ENCODE measurements at regions not wholly inside any gene's neighbourhood (a gene's known extent, or its start where the extent isn't known, plus 50 kb on each side); places are given as distances from the start of the nearest gene placed in this dataset.

- TF ChIP-seq, protein P1, sequence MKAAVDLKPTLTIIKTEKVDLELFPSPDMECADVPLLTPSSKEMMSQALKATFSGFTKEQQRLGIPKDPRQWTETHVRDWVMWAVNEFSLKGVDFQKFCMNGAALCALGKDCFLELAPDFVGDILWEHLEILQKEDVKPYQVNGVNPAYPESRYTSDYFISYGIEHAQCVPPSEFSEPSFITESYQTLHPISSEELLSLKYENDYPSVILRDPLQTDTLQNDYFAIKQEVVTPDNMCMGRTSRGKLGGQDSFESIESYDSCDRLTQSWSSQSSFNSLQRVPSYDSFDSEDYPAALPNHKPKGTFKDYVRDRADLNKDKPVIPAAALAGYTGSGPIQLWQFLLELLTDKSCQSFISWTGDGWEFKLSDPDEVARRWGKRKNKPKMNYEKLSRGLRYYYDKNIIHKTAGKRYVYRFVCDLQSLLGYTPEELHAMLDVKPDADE (IDR thresholded peaks at IDR 0.05): no peak
- TF ChIP-seq ZNF331 (CRISPR knock-in tag; IDR thresholded peaks at IDR 0.05; ENCODE audit: low read depth) (no peak), REST (IDR thresholded peaks at IDR 0.05; ENCODE audit: unreplicated experiment) (no peak), CTCF (conservative IDR thresholded peaks at IDR 0.05; ENCODE audit: low read depth in 2 of 2) (no peak), JUNB (IDR thresholded peaks at IDR 0.05; ENCODE audit: unreplicated experiment) (no peak), ZNF114 (CRISPR knock-in tag; IDR thresholded peaks at IDR 0.05) (no peak), POLR2AphosphoS5 (IDR thresholded peaks at IDR 0.05; ENCODE audit: low read depth) (no peak), CREB1 (CRISPR knock-in tag; IDR thresholded peaks at IDR 0.05; ENCODE audit: low read depth) (no peak), ZNF462 (CRISPR knock-in tag; IDR thresholded peaks at IDR 0.05) (no peak)
- no peak overlapping the region for H3K27ac Mint-ChIP-seq
- no peaks in the 10 kb centered on the region for H3K27me3 Mint-ChIP-seq (ENCODE audit: insufficient read depth, low read depth, poor library complexity)
- H3K9me2 ChIP-seq (ENCODE audit: insufficient read depth): no peaks in the 10 kb centered on the region
- no peaks in the 10 kb centered on the region for H3K36me3 Mint-ChIP-seq (ENCODE audit: low read depth)
- peaks cover 10% of the 10 kb centered on the region for H3K4me1 ChIP-seq (ENCODE audit: insufficient read depth)
- H3K79me2 ChIP-seq (replicated peaks; ENCODE audit: insufficient read depth): no peaks in the 10 kb centered on the region
- no peak overlapping the region for H3K4me3 Mint-ChIP-seq
- no peak overlapping the region for H3K27ac ChIP-seq (ENCODE audit: low read depth)
- no peaks in the 10 kb centered on the region for H4K20me1 ChIP-seq (replicated peaks; ENCODE audit: insufficient read depth)
- H3K4me1 Mint-ChIP-seq: peaks cover 15% of the 10 kb centered on the region
- H3F3A ChIP-seq (replicated peaks; ENCODE audit: low read depth): no peaks in the 10 kb centered on the region
- H3K4me2 ChIP-seq: peak overlapping the region; percentile 23; the same call in 1 of the 2 replicates
- no peak overlapping the region for H3K4me3 ChIP-seq
- H2AFZ ChIP-seq: 0 out of 2 replicates have a peak overlapping the region, but pooled peaks have one; percentile 39
- DNase-seq (ENCODE audit: low spot score) (no peak), ATAC-seq (peak; percentile 37)
- H3K9me3 Mint-ChIP-seq: no peaks in the 10 kb centered on the region
- H3K27me3 ChIP-seq (ENCODE audit: insufficient read depth): no peaks in the 10 kb centered on the region
- H3K36me3 ChIP-seq (ENCODE audit: insufficient read depth): no peaks in the 10 kb centered on the region; the same call in 1 of the 2 replicates
Observed at GRCh38 chr2:183495589-183496267, 371.5 kb downstream of the NUP35 start.

All from GM23338 (cell line).